ENCODE measurements at regions not wholly inside any gene's neighbourhood (a gene's known extent, or its start where the extent isn't known, plus 50 kb on each side); places are given as distances from the start of the nearest gene placed in this dataset.

DNA sequence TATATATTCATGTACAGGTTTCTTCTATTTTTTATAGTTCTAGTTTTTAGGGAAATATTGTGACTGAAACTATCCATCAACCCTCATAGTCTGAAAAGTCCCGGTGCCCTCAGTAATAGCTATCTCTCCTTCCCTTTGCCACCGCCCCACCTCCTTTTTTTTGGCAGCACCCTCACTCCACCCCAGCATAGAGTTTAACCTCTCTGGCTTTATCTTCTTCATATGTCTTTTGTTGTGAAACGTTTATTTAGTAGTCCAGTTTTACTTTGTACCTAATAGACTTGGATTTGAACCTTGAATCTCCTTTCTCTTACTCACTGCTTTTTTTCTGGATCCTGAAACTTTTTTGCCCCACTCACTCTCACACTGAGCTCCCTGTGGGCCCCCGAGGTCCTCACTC is 109.5 kb downstream of the BBS10 start:
- Histone ChIP-seq H3K9me3 (ENCODE audit: low read depth, low read length) (no peaks in the 10 kb centered on the region), H3K27ac (no peak overlapping the region), H3K9ac (ENCODE audit: insufficient read length) (no peak overlapping the region), H3K36me3 (ENCODE audit: insufficient read depth, low read length) (no peaks in the 10 kb centered on the region), H3K4me3 (no peak overlapping the region)
- DNase-seq (ENCODE audit: low read depth, low spot score) = no peak
- TF ChIP-seq POLR2AphosphoS5 (IDR thresholded peaks at IDR 0.05; ENCODE audit: borderline replicate concordance, low read depth, low read length) (no peak), EZH2 (IDR thresholded peaks at IDR 0.05) (no peak), FOXP2 (optimal IDR thresholded peaks at IDR 0.05; ENCODE audit: control extremely low read depth, extremely low read length, insufficient read depth) (no peak)

DNA sequence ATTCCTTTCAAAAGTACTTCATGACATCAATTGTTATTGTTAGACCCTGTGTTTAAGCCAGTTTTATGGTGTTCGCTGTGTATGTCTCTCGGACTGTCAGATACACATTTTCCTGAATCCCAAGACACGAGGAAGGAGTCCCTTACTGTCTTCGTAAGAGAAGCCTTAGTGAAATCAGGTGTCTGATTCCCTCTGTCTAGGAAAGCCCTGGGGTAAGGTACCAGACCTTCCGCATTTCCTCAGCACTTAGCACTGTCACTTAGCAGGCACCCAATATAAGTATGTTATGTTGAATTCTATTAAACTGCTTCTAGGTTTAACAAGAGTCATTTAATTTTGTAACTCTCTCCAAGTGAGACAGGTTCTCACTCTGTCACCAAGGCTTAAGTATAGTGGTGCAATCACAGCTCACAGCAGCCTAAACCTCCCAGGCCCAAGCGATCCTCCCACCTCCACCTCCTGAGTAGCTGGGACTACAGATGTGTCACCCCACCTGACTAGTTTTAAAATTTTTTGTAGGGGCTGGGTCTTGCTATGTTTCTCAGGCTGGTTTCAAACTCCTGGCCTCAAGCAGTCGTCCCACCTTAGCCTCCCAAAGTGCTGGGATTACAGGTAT is 111.0 kb downstream of the BBS10 start:
- Histone ChIP-seq H3K9ac (ENCODE audit: insufficient read length) (no peak overlapping the region), H3K9me3 (ENCODE audit: low read depth, low read length) (no peaks in the 10 kb centered on the region), H3K27ac (no peak overlapping the region), H3K4me3 (no peak overlapping the region), H3K36me3 (ENCODE audit: insufficient read depth, low read length) (no peaks in the 10 kb centered on the region)
- no peak for DNase-seq (ENCODE audit: low read depth, low spot score)
- TF ChIP-seq EZH2 (IDR thresholded peaks at IDR 0.05) (no peak), POLR2AphosphoS5 (IDR thresholded peaks at IDR 0.05; ENCODE audit: borderline replicate concordance, low read depth, low read length) (no peak), FOXP2 (optimal IDR thresholded peaks at IDR 0.05; ENCODE audit: control extremely low read depth, extremely low read length, insufficient read depth) (no peak)

DNA sequence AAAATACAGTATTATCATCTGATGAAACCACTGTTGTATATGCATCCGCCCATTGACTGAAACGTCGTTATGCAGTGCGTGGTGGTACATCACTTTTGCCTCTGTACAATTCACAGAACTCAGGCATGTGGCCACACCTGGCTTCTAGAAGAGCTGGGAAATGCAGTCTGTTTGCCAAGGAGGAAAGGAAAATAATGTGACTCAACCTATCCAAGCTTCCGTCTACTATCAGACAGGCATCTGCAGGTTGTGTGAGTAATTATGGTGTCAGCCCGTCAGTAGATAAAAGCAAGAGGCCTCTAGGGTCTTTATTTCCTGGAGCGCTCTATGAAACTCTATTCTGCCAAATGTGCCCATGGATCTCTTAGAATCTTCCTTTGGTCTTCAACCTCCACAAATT is 111.6 kb downstream of the BBS10 start:
- DNase-seq (ENCODE audit: low read depth, low spot score) = no peak
- Histone ChIP-seq H3K9ac (ENCODE audit: insufficient read length) (no peak overlapping the region), H3K27ac (no peak overlapping the region), H3K36me3 (ENCODE audit: insufficient read depth, low read length) (no peaks in the 10 kb centered on the region), H3K9me3 (ENCODE audit: low read depth, low read length) (no peaks in the 10 kb centered on the region), H3K4me3 (no peak overlapping the region)
- no peak for TF ChIP-seq FOXP2 (optimal IDR thresholded peaks at IDR 0.05; ENCODE audit: control extremely low read depth, extremely low read length, insufficient read depth)
- TF ChIP-seq EZH2 (IDR thresholded peaks at IDR 0.05) = no peak
- no peak for TF ChIP-seq POLR2AphosphoS5 (IDR thresholded peaks at IDR 0.05; ENCODE audit: borderline replicate concordance, low read depth, low read length)

DNA sequence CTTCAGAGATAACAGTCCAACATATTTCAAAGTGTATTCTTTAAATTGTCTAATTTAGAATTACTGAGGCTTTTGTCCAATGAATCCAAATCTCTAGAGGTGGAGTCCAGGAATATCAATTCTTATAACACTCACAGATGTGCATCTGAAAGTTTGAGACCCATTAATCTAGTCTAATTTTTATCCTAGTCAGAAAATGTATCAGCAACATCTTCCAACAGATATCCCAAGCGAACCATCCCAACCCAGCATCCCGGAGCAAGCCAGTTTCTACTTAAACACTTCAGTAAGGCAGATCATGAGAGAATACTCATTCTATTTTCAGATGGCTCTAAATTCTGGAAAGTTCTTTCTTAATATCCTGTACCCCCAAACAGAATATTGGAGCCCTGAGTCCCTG is 113.5 kb downstream of the BBS10 start:
- Histone ChIP-seq H3K4me3 (no peak overlapping the region), H3K9me3 (ENCODE audit: low read depth, low read length) (no peaks in the 10 kb centered on the region), H3K9ac (ENCODE audit: insufficient read length) (no peak overlapping the region), H3K27ac (no peak overlapping the region), H3K36me3 (ENCODE audit: insufficient read depth, low read length) (no peaks in the 10 kb centered on the region)
- no peak for DNase-seq (ENCODE audit: low read depth, low spot score)
- TF ChIP-seq POLR2AphosphoS5 (IDR thresholded peaks at IDR 0.05; ENCODE audit: borderline replicate concordance, low read depth, low read length) = no peak
- TF ChIP-seq FOXP2 (optimal IDR thresholded peaks at IDR 0.05; ENCODE audit: control extremely low read depth, extremely low read length, insufficient read depth) = no peak
- TF ChIP-seq EZH2 (IDR thresholded peaks at IDR 0.05) = no peak

DNA sequence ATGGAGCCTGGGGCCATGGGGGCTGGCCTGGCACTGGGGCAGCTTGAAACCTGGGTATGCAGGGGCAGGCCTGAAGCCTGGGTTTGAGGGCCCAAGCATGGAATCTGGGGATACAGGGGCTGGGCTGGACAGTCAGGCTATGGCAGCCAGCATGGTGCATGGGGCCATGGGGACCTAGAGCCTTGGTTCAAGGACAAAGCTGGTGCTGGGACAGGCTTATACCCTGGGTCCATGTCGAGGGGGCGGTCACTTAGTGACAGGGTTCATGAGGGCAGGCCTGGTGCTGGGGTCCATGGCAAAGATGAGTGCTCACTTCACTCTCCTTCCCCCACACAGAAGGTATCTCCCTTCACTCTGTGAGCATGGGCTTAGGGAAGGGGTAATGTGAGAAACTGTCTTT is 116.2 kb downstream of the BBS10 start:
- Histone ChIP-seq H3K4me3 (no peak overlapping the region), H3K9me3 (ENCODE audit: low read depth, low read length) (no peaks in the 10 kb centered on the region), H3K36me3 (ENCODE audit: insufficient read depth, low read length) (no peaks in the 10 kb centered on the region), H3K27ac (no peak overlapping the region), H3K9ac (ENCODE audit: insufficient read length) (no peak overlapping the region)
- DNase-seq (ENCODE audit: low read depth, low spot score) = no peak
- TF ChIP-seq EZH2 (IDR thresholded peaks at IDR 0.05) = no peak
- TF ChIP-seq FOXP2 (optimal IDR thresholded peaks at IDR 0.05; ENCODE audit: control extremely low read depth, extremely low read length, insufficient read depth) = no peak
- TF ChIP-seq POLR2AphosphoS5 (IDR thresholded peaks at IDR 0.05; ENCODE audit: borderline replicate concordance, low read depth, low read length) = no peak

DNA sequence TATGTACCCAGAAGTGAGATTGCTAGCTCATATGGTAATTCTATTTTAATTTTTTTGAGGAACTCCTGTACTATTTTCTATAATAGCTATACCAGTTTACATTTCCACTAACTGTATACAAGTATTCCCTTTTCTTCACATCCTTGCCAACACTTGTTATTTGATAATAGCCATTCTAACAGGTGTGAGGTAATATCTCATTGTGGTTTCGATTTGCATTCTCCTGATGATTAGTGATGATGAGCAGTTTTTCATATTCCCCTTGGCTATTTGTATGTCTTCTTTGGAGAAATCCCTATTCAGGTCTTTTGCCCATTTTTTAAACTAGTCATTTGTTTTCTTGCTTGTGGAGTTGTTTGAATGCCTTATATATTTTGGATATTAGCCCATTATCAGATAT is 121.3 kb downstream of the BBS10 start:
- no peak for DNase-seq (ENCODE audit: low read depth, low spot score)

DNA sequence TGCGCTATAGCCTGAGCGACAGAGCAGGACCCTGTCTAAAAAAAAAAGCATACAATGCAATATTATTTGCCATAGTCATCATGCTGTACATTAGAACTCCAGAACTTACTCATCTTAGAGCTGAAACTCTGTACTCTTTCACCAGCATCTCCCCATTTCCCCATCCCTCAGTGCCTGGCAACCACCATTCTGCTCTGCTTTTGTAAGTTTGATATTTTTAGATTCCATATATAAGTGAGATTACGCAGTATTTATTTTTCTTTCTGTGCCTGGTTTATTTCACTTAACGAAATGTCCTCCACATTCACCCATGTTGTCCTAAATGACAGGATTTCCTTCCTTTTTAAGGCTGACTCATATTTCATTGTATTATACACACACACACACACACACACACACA is 121.8 kb downstream of the BBS10 start:
- no peak overlapping the region for H3K27ac ChIP-seq
- no peaks in the 10 kb centered on the region for H3K36me3 ChIP-seq (ENCODE audit: insufficient read depth, low read length)
- no peaks in the 10 kb centered on the region for H3K9me3 ChIP-seq (ENCODE audit: low read depth, low read length)
- no peak overlapping the region for H3K4me3 ChIP-seq
- DNase-seq (ENCODE audit: low read depth, low spot score) = no peak
- no peak overlapping the region for H3K9ac ChIP-seq (ENCODE audit: insufficient read length)
- no peak for TF ChIP-seq EZH2 (IDR thresholded peaks at IDR 0.05)

More for the DNA sequence above, 121.3 kb downstream of the BBS10 start:
- TF ChIP-seq FOXP2 (optimal IDR thresholded peaks at IDR 0.05; ENCODE audit: control extremely low read depth, extremely low read length, insufficient read depth) (no peak), EZH2 (IDR thresholded peaks at IDR 0.05) (no peak), POLR2AphosphoS5 (IDR thresholded peaks at IDR 0.05; ENCODE audit: borderline replicate concordance, low read depth, low read length) (no peak)
- H3K36me3 ChIP-seq (ENCODE audit: insufficient read depth, low read length) = no peaks in the 10 kb centered on the region
- H3K9me3 ChIP-seq (ENCODE audit: low read depth, low read length) = no peaks in the 10 kb centered on the region
- H3K27ac ChIP-seq = no peak overlapping the region
- no peak overlapping the region for H3K4me3 ChIP-seq
- no peak overlapping the region for H3K9ac ChIP-seq (ENCODE audit: insufficient read length)

DNA sequence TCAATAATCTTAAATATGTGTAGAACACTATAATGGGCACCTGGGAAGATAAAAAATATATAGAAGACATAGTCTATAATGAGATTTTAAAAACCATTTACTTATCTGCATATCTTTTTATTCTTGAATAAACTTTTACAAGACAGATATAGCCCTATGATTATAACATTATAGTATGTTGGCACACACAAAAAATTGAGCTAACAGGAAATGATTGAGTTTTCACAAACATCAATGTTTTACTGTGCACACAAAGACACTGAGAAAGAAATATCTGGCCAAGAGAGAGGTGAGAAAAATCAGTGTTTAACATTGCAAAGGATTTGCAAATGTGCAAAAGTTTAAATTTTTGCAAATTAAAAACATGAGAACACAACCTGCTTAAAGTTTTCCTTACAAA is 124.3 kb downstream of the BBS10 start:
- no peak overlapping the region for H3K27ac ChIP-seq
- TF ChIP-seq FOXP2 (optimal IDR thresholded peaks at IDR 0.05; ENCODE audit: control extremely low read depth, extremely low read length, insufficient read depth) = no peak
- DNase-seq (ENCODE audit: low read depth, low spot score) = no peak

DNA sequence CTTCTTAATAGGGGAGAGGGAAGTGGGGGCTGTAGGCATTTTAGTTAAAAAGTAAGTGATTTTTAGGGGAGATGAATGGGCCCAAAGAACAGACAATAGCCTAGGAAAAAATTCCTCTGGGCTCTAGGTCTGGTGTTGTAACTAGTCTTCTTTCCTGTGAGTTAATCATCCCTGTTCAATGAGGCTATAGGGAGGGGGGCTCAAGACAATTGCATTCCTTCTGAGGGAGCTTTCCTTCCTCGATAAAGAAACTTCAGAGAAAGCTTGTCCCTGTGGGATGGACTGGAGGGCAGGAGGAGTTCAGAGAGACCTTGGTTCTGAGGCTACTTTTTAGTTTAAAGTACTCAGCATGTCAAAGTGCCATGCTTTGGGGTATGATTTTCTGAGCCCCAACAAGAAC is 127.2 kb downstream of the BBS10 start:
- Histone ChIP-seq H3K9ac (ENCODE audit: insufficient read length) (no peak overlapping the region), H3K4me3 (no peak overlapping the region), H3K9me3 (ENCODE audit: low read depth, low read length) (no peaks in the 10 kb centered on the region), H3K36me3 (ENCODE audit: insufficient read depth, low read length) (no peaks in the 10 kb centered on the region), H3K27ac (no peak overlapping the region)
- DNase-seq (ENCODE audit: low read depth, low spot score) = no peak
- TF ChIP-seq POLR2AphosphoS5 (IDR thresholded peaks at IDR 0.05; ENCODE audit: borderline replicate concordance, low read depth, low read length) = no peak
- no peak for TF ChIP-seq EZH2 (IDR thresholded peaks at IDR 0.05)
- no peak for TF ChIP-seq FOXP2 (optimal IDR thresholded peaks at IDR 0.05; ENCODE audit: control extremely low read depth, extremely low read length, insufficient read depth)

More for the DNA sequence above, 124.3 kb downstream of the BBS10 start:
- H3K9ac ChIP-seq (ENCODE audit: insufficient read length) = no peak overlapping the region
- H3K4me3 ChIP-seq = no peak overlapping the region
- no peaks in the 10 kb centered on the region for H3K9me3 ChIP-seq (ENCODE audit: low read depth, low read length)
- no peaks in the 10 kb centered on the region for H3K36me3 ChIP-seq (ENCODE audit: insufficient read depth, low read length)
